ENCODE measurements at regions not wholly inside any gene's neighbourhood (a gene's known extent, or its start where the extent isn't known, plus 50 kb on each side); places are given as distances from the start of the nearest gene placed in this dataset.

DNA sequence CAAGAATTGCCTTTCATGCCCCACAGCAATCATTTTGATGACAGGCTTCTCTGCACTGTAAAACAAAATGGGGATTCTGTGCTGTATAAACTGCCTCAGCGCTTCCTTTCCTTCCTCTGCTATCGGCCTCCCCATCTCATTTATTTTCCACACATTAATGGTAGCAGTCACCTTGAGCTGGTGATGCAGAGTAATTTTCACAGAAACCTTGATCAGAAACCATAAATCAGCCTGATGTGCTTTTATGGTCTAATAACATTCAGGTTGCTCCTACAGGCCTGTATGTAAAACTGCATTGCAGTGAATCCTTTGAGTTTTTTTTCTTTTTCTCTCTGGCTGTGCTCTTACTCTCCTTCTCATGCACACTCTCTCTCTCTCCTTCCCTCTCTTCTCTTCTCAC is 578.4 kb upstream of the STXBP6 start:
- intact Hi-C loops (cut with DNase I; ENCODE audit: low total_unique reads), result no loop called here
- TF ChIP-seq, protein P1, sequence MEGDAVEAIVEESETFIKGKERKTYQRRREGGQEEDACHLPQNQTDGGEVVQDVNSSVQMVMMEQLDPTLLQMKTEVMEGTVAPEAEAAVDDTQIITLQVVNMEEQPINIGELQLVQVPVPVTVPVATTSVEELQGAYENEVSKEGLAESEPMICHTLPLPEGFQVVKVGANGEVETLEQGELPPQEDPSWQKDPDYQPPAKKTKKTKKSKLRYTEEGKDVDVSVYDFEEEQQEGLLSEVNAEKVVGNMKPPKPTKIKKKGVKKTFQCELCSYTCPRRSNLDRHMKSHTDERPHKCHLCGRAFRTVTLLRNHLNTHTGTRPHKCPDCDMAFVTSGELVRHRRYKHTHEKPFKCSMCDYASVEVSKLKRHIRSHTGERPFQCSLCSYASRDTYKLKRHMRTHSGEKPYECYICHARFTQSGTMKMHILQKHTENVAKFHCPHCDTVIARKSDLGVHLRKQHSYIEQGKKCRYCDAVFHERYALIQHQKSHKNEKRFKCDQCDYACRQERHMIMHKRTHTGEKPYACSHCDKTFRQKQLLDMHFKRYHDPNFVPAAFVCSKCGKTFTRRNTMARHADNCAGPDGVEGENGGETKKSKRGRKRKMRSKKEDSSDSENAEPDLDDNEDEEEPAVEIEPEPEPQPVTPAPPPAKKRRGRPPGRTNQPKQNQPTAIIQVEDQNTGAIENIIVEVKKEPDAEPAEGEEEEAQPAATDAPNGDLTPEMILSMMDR (IDR thresholded peaks at IDR 0.05), result no peak
- no peak for TF ChIP-seq POLR2A (IDR thresholded peaks at IDR 0.05)
- WGBS, 2 donors, result 72 to 84% methylated on average over 2 of the region's 2 CpGs
- DNase-seq (ENCODE audit: low spot score in 2 of 2), result no peak
- H3K4me3 ChIP-seq (ENCODE audit: low read depth, poor library complexity, severe bottlenecking), result no peak overlapping the region

DNA sequence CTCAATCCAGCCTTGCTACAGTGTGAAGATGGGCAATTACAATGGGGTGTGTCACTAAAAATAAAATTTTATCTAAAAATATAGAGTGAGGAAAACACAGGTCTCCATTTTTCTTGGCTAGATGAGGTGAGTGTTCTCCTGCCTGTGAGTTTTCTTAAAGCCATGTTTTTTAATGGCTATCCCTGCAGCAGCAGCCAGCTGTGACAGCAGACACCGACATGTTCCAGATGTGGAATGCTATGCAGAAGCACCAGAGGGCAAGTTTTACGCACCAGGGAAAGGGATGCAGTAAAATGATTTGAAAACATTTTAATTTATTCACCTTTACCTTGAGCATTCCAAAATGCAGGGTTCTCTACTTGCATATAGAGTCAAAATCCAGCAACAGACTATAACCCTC is 577.0 kb upstream of the STXBP6 start:
- intact Hi-C loops (cut with DNase I; ENCODE audit: low total_unique reads), result no loop called here
- no peak overlapping the region for H3K4me3 ChIP-seq (ENCODE audit: low read depth, poor library complexity, severe bottlenecking)
- no peak for DNase-seq (ENCODE audit: low spot score in 2 of 2)
- 27 to 33% methylated on average over 2 of the region's 2 CpGs for WGBS, 2 donors
- TF ChIP-seq, protein P1 (IDR thresholded peaks at IDR 0.05), result no peak
- TF ChIP-seq POLR2A (IDR thresholded peaks at IDR 0.05), result no peak

DNA sequence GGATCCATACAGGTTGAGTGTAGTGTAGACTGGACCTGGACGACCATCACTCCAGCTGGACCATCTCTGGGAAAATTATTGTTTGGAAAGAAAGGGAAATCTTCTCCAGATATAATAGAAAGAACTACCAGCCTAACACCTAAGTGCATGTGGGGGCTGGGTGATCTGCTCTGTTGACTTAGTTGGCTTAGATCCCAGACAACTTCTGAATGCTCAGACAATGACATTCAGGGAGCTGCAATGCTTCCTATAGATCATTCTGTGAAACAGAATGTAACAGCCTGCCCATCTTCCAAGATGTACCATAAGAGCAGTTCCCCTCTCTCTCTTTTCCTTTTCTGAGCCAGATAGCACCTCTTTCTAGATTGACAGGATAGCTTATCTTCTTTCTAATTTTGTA is 572.8 kb upstream of the STXBP6 start:
- no peak overlapping the region for H3K4me3 ChIP-seq (ENCODE audit: low read depth, poor library complexity, severe bottlenecking)
- no peak for TF ChIP-seq POLR2A (IDR thresholded peaks at IDR 0.05)
- TF ChIP-seq, protein P1 (IDR thresholded peaks at IDR 0.05), result no peak
- no peak for DNase-seq (ENCODE audit: low spot score in 2 of 2)
- WGBS, 2 donors, result 74 to 79% methylated on average over 1 of the region's 1 CpG
- intact Hi-C loops (cut with DNase I; ENCODE audit: low total_unique reads), result no loop called here

DNA sequence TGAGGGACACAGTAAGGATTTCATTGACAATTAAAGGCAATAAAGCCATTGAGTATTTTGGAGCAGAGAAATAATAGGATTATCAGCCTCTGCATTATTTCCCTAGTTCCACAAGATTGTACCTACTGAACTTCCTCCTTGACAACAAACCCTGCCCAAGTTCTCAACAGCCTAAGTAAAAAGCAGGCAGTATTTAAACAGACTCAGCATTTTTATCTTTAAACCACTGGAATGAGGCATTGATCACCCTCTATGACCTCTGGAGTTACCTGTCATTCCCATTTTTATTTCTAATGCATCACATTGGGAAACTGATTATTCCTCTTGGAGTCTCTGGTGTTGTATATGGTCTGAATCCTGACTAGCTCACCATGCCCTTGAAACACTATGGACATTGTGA is 570.6 kb upstream of the STXBP6 start:
- H3K4me3 ChIP-seq (ENCODE audit: low read depth, poor library complexity, severe bottlenecking), result no peak overlapping the region
- TF ChIP-seq, protein P1 (IDR thresholded peaks at IDR 0.05), result no peak
- TF ChIP-seq POLR2A (IDR thresholded peaks at IDR 0.05), result no peak
- DNase-seq (ENCODE audit: low spot score in 2 of 2), result no peak
- intact Hi-C loops (cut with DNase I; ENCODE audit: low total_unique reads), result no loop called here

DNA sequence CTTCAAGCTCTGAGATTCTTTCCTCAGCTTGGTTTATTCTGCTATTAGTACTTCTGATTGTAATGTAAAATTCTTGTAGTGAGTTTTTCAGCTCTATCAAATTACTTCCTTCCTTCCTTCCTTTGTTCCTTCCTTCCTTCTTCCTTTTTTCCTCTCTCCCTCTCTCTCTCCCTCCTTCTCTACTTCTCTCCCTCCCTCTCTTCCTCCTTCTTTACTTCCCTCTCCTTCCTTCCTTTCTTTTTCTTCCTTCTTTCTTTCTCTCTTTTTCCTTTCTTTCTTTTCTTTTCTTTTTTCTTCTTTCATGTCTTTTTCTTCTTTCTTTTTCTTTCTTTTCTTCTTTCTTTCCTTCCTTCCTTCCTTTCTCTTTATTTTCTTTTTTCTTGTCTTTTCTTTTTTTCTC is 565.2 kb upstream of the STXBP6 start:
- intact Hi-C loops (cut with DNase I; ENCODE audit: low total_unique reads), result no loop called here
- no peak overlapping the region for H3K4me3 ChIP-seq (ENCODE audit: low read depth, poor library complexity, severe bottlenecking)
- DNase-seq (ENCODE audit: low spot score in 2 of 2), result no peak
- TF ChIP-seq, protein P1 (IDR thresholded peaks at IDR 0.05), result no peak
- TF ChIP-seq POLR2A (IDR thresholded peaks at IDR 0.05), result no peak

DNA sequence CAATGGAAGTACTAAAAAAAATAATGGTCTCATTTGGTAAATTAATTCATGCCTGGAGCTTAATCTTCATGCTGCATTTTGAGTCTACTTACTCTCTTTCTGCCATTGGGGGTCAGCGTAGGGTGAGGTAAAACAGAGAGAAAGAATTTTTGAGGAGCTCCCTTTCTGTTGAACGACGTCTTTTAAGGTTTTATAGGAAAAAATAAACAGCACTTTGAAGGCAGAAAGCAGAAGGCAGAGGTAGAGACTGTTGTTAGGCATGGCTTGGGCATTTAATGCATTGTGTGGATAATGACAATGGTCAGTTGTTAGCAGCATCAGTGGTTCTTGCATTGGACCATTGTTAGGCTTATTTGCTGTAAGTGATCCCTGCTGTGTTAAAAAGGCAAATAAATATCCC is 557.2 kb upstream of the STXBP6 start:
- TF ChIP-seq, protein P1 (IDR thresholded peaks at IDR 0.05), result no peak
- no peak for TF ChIP-seq POLR2A (IDR thresholded peaks at IDR 0.05)
- WGBS, 2 donors, result 24 to 27% methylated on average over 3 of the region's 3 CpGs
- no peak for DNase-seq (ENCODE audit: low spot score in 2 of 2)
- no peak overlapping the region for H3K4me3 ChIP-seq (ENCODE audit: low read depth, poor library complexity, severe bottlenecking)
- intact Hi-C loops (cut with DNase I; ENCODE audit: low total_unique reads), result no loop called here

All from lower leg skin (tissue), 4 donors.